Tibial artery (tissue), 4 donors: ENCODE measurements at regions not wholly inside any gene's neighbourhood (a gene's known extent, or its start where the extent isn't known, plus 50 kb on each side); places are given as distances from the start of the nearest gene placed in this dataset.

Source experiments
- DNase-seq, 2 donors: peaks; one replicate each; pipeline ENCODE4 v3.0.0-alpha.2; 2019
- H3K27ac ChIP-seq, 2 donors: fragments of 200-600 bp; sonication (generic) in 1 of 2; 1 replicate in 1 of 2; 2 replicates in 1 of 2; pipeline ENCODE4 v1.5.1; 2018 to 2019; ENCODE audit warnings: mild to moderate bottlenecking in 1 of 2
- H3K27me3 ChIP-seq, 2 donors: fragments of 200-600 bp; sonication (generic) in 1 of 2; one replicate each; pipeline versions ENCODE4 v1.5.1 to v1.6.0; 2016 to 2019
- H3K36me3 ChIP-seq, 3 donors: fragments of 200-600 bp; sonication (generic) in 2 of 3; one replicate each; pipeline ENCODE4 v1.5.1; 2016 to 2019; ENCODE audit warnings: mild to moderate bottlenecking in 2 of 3
- H3K4me1 ChIP-seq, 4 donors: fragments of 200-600 bp; sonication (generic) in 2 of 4; 1 replicate in 3 of 4; 2 replicates in 1 of 4; pipeline ENCODE4 v1.5.1; 2016 to 2019
- H3K4me3 ChIP-seq, 2 donors: fragments of 200-600 bp; sonication (generic) in 1 of 2; 1 replicate in 1 of 2; 2 replicates in 1 of 2; pipeline ENCODE4 v1.5.1; 2018 to 2019; ENCODE audit warnings: mild to moderate bottlenecking in 2 of 2
- H3K9me3 ChIP-seq, 3 donors: fragments of 200-600 bp; sonication (generic) in 1 of 3; one replicate each; pipeline ENCODE4 v1.5.1; 2016 to 2019
- CTCF ChIP-seq, 2 experiments: fragments of 200-600 bp in 1 of 2; fragments of 450-650 bp in 1 of 2; IDR thresholded peaks; one replicate each; pipeline ENCODE4 v1.5.1; 2017 to 2019; ENCODE audit warnings: antibody characterized with exemption in 2 of 2, mild to moderate bottlenecking in 1 of 2, moderate library complexity in 1 of 2
- intact Hi-C: fragments of 100-400 bp; cut with DNase I; formaldehyde crosslinking; loops from one replicate; pipeline ENCODE4 v1.15.0; 2023; ENCODE audit warnings: low total_unique reads

GRCh38 chr20:18988701-18989100, 175.1 kb downstream of the SCP2D1 start:
- TF ChIP-seq CTCF (IDR thresholded peaks at IDR 0.05): no peak
- no peak overlapping the region for H3K4me3 ChIP-seq
- H3K4me1 ChIP-seq: peaks cover 0 to 22% (median 2%) of the 10 kb centered on the region in 4 donors
- no peaks in the 10 kb centered on the region for H3K27me3 ChIP-seq
- no peak for DNase-seq
- intact Hi-C loops: no loop called here
- H3K9me3 ChIP-seq: no peaks in the 10 kb centered on the region
- no peaks in the 10 kb centered on the region for H3K36me3 ChIP-seq
- H3K27ac ChIP-seq: peak overlapping the region in 1 of 2 donors; percentile 36

- Histone ChIP-seq H3K27ac (peak overlapping the region; percentile 34 to 36), H3K9me3 (no peaks in the 10 kb centered on the region), H3K36me3 (no peaks in the 10 kb centered on the region), H3K4me1 (peaks cover 0 to 22% (median 2%) of the 10 kb centered on the region in 4 donors), H3K4me3 (no peak overlapping the region), H3K27me3 (no peaks in the 10 kb centered on the region)
- peak; percentile 76 to 77 for DNase-seq
- no peak for TF ChIP-seq CTCF (IDR thresholded peaks at IDR 0.05)
- intact Hi-C loops: no loop called here
These were observed 176.3 kb downstream of the SCP2D1 start for GRCh38 chr20:18989736-18990474.

- no peaks in the 10 kb centered on the region for H3K27me3 ChIP-seq
- TF ChIP-seq CTCF (IDR thresholded peaks at IDR 0.05): no peak
- no peaks in the 10 kb centered on the region for H3K9me3 ChIP-seq
- intact Hi-C loops: no loop called here
- no peaks in the 10 kb centered on the region for H3K36me3 ChIP-seq
- H3K4me1 ChIP-seq: peaks cover 0 to 16% (median 2%) of the 10 kb centered on the region in 4 donors
- DNase-seq: no peak
- H3K4me3 ChIP-seq: no peak overlapping the region
- H3K27ac ChIP-seq: peak overlapping the region; percentile 26 to 34
These were observed 177.4 kb downstream of the SCP2D1 start for GRCh38 chr20:18991012-18991411.

GRCh38 chr20:18992418-18992817, 178.8 kb downstream of the SCP2D1 start:
- H3K4me3 ChIP-seq: no peak overlapping the region
- no peaks in the 10 kb centered on the region for H3K36me3 ChIP-seq
- TF ChIP-seq CTCF (IDR thresholded peaks at IDR 0.05): no peak
- H3K9me3 ChIP-seq: no peaks in the 10 kb centered on the region
- DNase-seq: no peak
- no peaks in the 10 kb centered on the region for H3K27me3 ChIP-seq
- intact Hi-C loops: no loop called here
- no peak overlapping the region for H3K27ac ChIP-seq
- H3K4me1 ChIP-seq: peaks cover 0 to 4% (median 0%) of the 10 kb centered on the region in 4 donors

- no peaks in the 10 kb centered on the region for H3K9me3 ChIP-seq
- no peak for TF ChIP-seq CTCF (IDR thresholded peaks at IDR 0.05)
- H3K27ac ChIP-seq: no peak overlapping the region
- H3K4me1 ChIP-seq: no peaks in the 10 kb centered on the region
- H3K27me3 ChIP-seq: no peaks in the 10 kb centered on the region
- no peak overlapping the region for H3K4me3 ChIP-seq
- no peaks in the 10 kb centered on the region for H3K36me3 ChIP-seq
- intact Hi-C loops: no loop called here
- no peak for DNase-seq
These were observed 181.9 kb downstream of the SCP2D1 start for GRCh38 chr20:18995455-18995854.
